GM12875 (cell line): ENCODE measurements at regions not wholly inside any gene's neighbourhood (a gene's known extent, or its start where the extent isn't known, plus 50 kb on each side); places are given as distances from the start of the nearest gene placed in this dataset.

ENCODE experiments used
- H3K4me3 ChIP-seq: one replicate; pipeline ENCODE4 v1.5.1; 2011; ENCODE audit warnings: low read depth, low read length, control low read depth
- CTCF ChIP-seq: IDR thresholded peaks from 2 replicates; pipeline ENCODE4 v1.5.1; 2011; ENCODE audit warnings: low read depth, mild to moderate bottlenecking, control low read depth, inconsistent platforms, low read length, moderate library complexity, borderline replicate concordance; ENCODE audit not compliant: insufficient read depth

- H3K4me3 ChIP-seq: no peak overlapping the region
- TF ChIP-seq CTCF: no peak
Observed at GRCh38 chr3:116974702-116975101, 265.1 kb downstream of the TUSC7 start.

- no peak for TF ChIP-seq CTCF
- H3K4me3 ChIP-seq: no peak overlapping the region
Observed at GRCh38 chr3:116977441-116977840, 267.9 kb downstream of the TUSC7 start.

- no peak for TF ChIP-seq CTCF
Observed at GRCh38 chr3:116980099-116980498, 270.5 kb downstream of the TUSC7 start.

GRCh38 chr3:116981089-116981488 lies 271.5 kb downstream of the TUSC7 start:
- TF ChIP-seq CTCF: no peak
- H3K4me3 ChIP-seq: no peak overlapping the region

More at GRCh38 chr3:116980099-116980498, 270.5 kb downstream of the TUSC7 start:
- H3K4me3 ChIP-seq: no peak overlapping the region

- TF ChIP-seq CTCF: no peak
Observed at GRCh38 chr3:116984301-116984700, 274.7 kb downstream of the TUSC7 start.

GRCh38 chr3:116994351-116994879 lies 284.8 kb downstream of the TUSC7 start:
- no peak for TF ChIP-seq CTCF
- H3K4me3 ChIP-seq: no peak overlapping the region

More at GRCh38 chr3:116984301-116984700, 274.7 kb downstream of the TUSC7 start:
- H3K4me3 ChIP-seq: no peak overlapping the region

- no peak overlapping the region for H3K4me3 ChIP-seq
- no peak for TF ChIP-seq CTCF
Observed at GRCh38 chr3:117003501-117003900, 293.9 kb downstream of the TUSC7 start.
